Pancreas (tissue), 10 donors: ENCODE measurements at regions not wholly inside any gene's neighbourhood (a gene's known extent, or its start where the extent isn't known, plus 50 kb on each side); places are given as distances from the start of the nearest gene placed in this dataset.
A peak's percentile ranks its signal among the peaks of the same experiment; 100 is the strongest.

Source experiments
- ATAC-seq, 4 donors: fragments of 200-7000 bp; cut with Tn5 transposase; one replicate each; pipeline versions ENCODE4 v1.8.0 to v1.9.1; 2020; ENCODE audit warnings: mild to moderate bottlenecking in 4 of 4, moderate library complexity in 4 of 4
- DNase-seq, 6 donors: peaks; one replicate each; pipeline ENCODE4 v3.0.0-alpha.2; 2020
- FAIRE-seq: peaks from 2 replicates; lab custom pipeline; 2012; peaks lifted over from hg19 to GRCh38; lab: Jason Lieb, UNC
- H3K27ac ChIP-seq, 4 donors: fragments of 200-600 bp; sonication (generic); 1 replicate in 3 of 4; 2 replicates in 1 of 4; pipeline versions ENCODE4 v1.5.0 to v1.8.0; 2020
- H3K27me3 ChIP-seq, 4 donors: fragments of 200-600 bp; one replicate each; pipeline ENCODE4 v1.8.0; 2021
- H3K36me3 ChIP-seq, 3 donors: fragments of 200-600 bp; sonication (generic) in 1 of 3; one replicate each; pipeline versions ENCODE4 v1.5.0 to v1.8.0; 2020 to 2021
- H3K4me1 ChIP-seq, 3 donors: fragments of 200-600 bp; one replicate each; pipeline ENCODE4 v1.8.0; 2021
- H3K4me3 ChIP-seq, 4 donors: fragments of 200-600 bp; sonication (generic) in 2 of 4; one replicate each; pipeline versions ENCODE4 v1.5.0 to v1.8.0; 2020 to 2021
- H3K9me3 ChIP-seq, 4 donors: fragments of 200-600 bp; one replicate each; pipeline ENCODE4 v1.8.0; 2021
- CTCF ChIP-seq, 4 donors: fragments of 200-600 bp; sonication (generic) in 3 of 4; IDR thresholded peaks; one replicate each; pipeline versions ENCODE4 v1.5.0 to v1.8.0; 2021; ENCODE audit warnings: antibody characterized with exemption in 4 of 4
- WGBS, 2 donors: extraction: QIAGEN DNeasy Blood & Tissue Kit; methylation state at CpG; one replicate each; pipeline ENCODE4 v1.1.7; 2013; 5-methylcytosine and 5-hydroxymethylcytosine counted together
- intact Hi-C, 3 donors: fragments of 100-400 bp; cut with DNase I; formaldehyde crosslinking; loops; one replicate each; pipeline versions ENCODE4 v1.11.1 to v1.14.2; 2022
- donor health status: healthy with polysubstance abuse.
- donor health status: DM: no; HTN: no; CAD: no; lungs with moderate emphysema.
- donor health status: DM: no; HTN: no; CAD: no.
- donor health status: control.
- donor health status: control.
- donor health status: Bipolar disorder and iron deficiency.
- donor health status: DM: yes; HTN: yes; CAD: no.
- donor health status: DM: no; HTN: no; CAD: no.
- donor health status: DM: no; HTN: no; CAD: no.
- donor health status: DM: yes; HTN: yes; CAD: no.

- no peak for ATAC-seq
- Histone ChIP-seq H3K9me3 (no peaks in the 10 kb centered on the region), H3K27ac (no peak overlapping the region), H3K4me3 (no peak overlapping the region), H3K4me1 (no peaks in the 10 kb centered on the region), H3K27me3 (peaks cover 0 to 4% (median 0%) of the 10 kb centered on the region in 4 donors), H3K36me3 (no peaks in the 10 kb centered on the region)
- no peak for TF ChIP-seq CTCF (IDR thresholded peaks at IDR 0.05)
- intact Hi-C loops: no loop called here
- DNase-seq: no peak
- no peak for FAIRE-seq
- 58 to 86% methylated on average over 1 of the region's 1 CpG for WGBS, 2 donors
Measured at GRCh38 chr15:95235033-95235432, 1003.7 kb downstream of the MCTP2 start.

DNA sequence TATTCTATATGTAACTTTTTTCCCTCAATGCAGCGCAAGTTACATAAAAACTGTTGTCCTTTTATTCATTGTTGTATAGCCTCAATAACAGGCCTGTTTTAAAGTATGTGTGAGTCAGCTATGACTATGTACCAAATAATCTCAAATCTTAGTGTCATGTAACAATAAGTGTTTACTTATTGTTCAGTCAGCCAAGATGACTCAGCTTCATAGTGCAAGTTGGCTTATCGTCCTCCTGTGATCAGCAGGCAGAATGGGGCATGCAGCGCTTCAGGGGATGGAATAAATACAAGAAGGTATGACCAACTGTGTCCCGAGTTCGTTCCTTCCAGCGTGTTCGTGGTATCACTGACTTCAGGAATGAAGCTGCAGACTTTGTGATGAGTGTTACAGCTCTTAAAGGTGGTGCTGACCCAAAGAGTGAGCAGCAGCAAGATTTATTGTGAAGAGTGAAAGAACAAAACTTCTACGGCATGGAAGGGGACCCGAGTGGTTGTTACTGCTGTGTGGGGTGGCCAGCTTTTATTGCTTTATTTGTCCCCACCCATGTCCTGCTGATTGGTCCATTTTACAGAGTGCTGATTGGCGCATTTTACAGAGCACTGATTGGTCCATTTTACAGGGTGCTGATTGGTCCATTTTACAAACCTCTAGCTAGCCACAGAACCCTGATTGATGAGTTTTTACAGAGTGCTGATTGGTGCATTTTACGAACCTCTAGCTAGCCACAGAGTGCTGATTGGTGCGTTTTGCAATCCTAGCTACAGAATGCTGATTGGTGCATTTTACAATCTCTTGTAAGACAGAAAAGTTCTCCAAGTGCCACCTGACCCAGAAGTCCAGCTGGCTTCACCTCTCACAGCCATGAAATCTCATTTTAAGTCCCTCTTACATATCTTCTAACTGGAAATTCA lies 1016.0 kb downstream of the MCTP2 start:
- FAIRE-seq (no peak), ATAC-seq (peak in 1 of 4 donors; percentile 15), DNase-seq (no peak)
- H3K4me3 ChIP-seq: no peak overlapping the region
- H3K27ac ChIP-seq: no peak overlapping the region
- no peaks in the 10 kb centered on the region for H3K36me3 ChIP-seq
- intact Hi-C loops: no loop called here
- no peaks in the 10 kb centered on the region for H3K9me3 ChIP-seq
- 76 to 82% methylated on average over 12 of the region's 12 CpGs for WGBS, 2 donors
- H3K27me3 ChIP-seq: no peaks in the 10 kb centered on the region
- no peak for TF ChIP-seq CTCF (IDR thresholded peaks at IDR 0.05)
- no peaks in the 10 kb centered on the region for H3K4me1 ChIP-seq

GRCh38 chr15:95249524-95249923 lies 1018.2 kb downstream of the MCTP2 start:
- no peak overlapping the region for H3K4me3 ChIP-seq
- no peak for FAIRE-seq
- WGBS, 2 donors: 77 to 82% methylated on average over 4 of the region's 4 CpGs
- no peaks in the 10 kb centered on the region for H3K4me1 ChIP-seq
- no peak for ATAC-seq
- H3K27ac ChIP-seq: no peak overlapping the region
- intact Hi-C loops: no loop called here
- no peaks in the 10 kb centered on the region for H3K36me3 ChIP-seq
- no peaks in the 10 kb centered on the region for H3K9me3 ChIP-seq
- no peak for DNase-seq
- no peak for TF ChIP-seq CTCF (IDR thresholded peaks at IDR 0.05)
- H3K27me3 ChIP-seq: no peaks in the 10 kb centered on the region

DNA sequence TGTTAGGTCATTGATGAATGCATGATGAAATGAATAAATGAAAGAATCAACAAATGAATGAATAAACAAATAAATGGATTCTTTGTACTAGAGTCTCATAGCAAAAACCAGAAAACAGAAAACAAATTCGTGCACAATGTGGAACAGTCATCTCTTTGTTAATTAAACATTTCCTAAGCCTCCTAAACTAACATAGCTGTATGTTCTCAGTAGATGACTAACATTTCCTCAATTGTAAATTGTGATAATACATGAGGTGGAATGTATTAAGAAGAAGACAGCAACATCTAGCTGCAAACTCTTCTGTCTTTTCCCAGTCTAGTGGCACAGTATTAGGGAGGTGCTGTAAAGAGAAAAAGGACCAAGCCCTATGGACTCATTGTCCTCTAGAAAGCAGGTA lies 1021.0 kb downstream of the MCTP2 start:
- 40 to 61% methylated on average over 1 of the region's 1 CpG for WGBS, 2 donors
- no peaks in the 10 kb centered on the region for H3K27me3 ChIP-seq
- TF ChIP-seq CTCF (IDR thresholded peaks at IDR 0.05): no peak
- DNase-seq (no peak), FAIRE-seq (no peak), ATAC-seq (no peak)
- no peak overlapping the region for H3K27ac ChIP-seq
- no peaks in the 10 kb centered on the region for H3K36me3 ChIP-seq
- no peaks in the 10 kb centered on the region for H3K4me1 ChIP-seq
- intact Hi-C loops: loop anchor here in 1 of 3 donors (10.0 kb wide), 1 partner anchor 1982 kb away; no protein-coding TSS in a partner anchor
- no peaks in the 10 kb centered on the region for H3K9me3 ChIP-seq
- H3K4me3 ChIP-seq: no peak overlapping the region

- ATAC-seq: no peak
- H3K27ac ChIP-seq: no peak overlapping the region
Measured at GRCh38 chr15:95254263-95254662, 1022.9 kb downstream of the MCTP2 start.

More at GRCh38 chr15:95254263-95254662, 1022.9 kb downstream of the MCTP2 start:
- DNase-seq (no peak), FAIRE-seq (no peak)
- H3K27me3 ChIP-seq: no peaks in the 10 kb centered on the region
- TF ChIP-seq CTCF (IDR thresholded peaks at IDR 0.05): no peak
- intact Hi-C loops: loop anchor here in 1 of 3 donors (10.0 kb wide), 1 partner anchor 1981 kb away; no protein-coding TSS in a partner anchor
- no peaks in the 10 kb centered on the region for H3K4me1 ChIP-seq
- no peaks in the 10 kb centered on the region for H3K9me3 ChIP-seq
- 11 to 12% methylated on average over 3 of the region's 3 CpGs for WGBS, 2 donors
- H3K4me3 ChIP-seq: no peak overlapping the region
- no peaks in the 10 kb centered on the region for H3K36me3 ChIP-seq
